ENCODE measurements at regions not wholly inside any gene's neighbourhood (a gene's known extent, or its start where the extent isn't known, plus 50 kb on each side); places are given as distances from the start of the nearest gene placed in this dataset.
A peak's percentile ranks its signal among the peaks of the same experiment; 100 is the strongest.

DNA sequence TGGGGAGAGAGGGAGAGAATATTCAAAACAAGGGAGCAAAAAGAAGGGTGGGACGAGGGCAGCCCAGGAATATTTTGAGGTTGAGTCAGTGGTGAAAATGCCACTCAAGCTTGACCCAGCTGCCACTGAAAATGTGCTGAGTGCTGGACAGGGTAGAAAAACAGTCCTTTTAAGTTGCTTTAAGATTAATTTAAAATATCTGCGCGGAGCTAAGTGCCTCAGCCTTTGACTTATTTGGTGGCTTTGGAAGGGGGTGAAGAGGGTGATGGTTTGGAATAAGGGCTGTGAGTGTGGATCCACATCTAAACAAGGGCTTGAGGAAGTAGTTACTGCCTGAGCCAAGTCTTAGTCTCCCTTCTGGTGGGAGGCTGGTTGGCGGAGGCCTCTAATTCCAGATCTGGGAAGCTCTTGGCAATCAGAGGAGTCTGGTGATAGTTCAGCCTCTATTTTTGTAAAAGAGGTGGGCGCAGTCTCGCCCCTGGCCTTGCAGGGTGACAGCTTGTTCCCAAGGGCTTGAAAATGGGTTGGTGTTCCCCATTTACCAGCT lies 280.8 kb upstream of the ROPN1 start:
- no peak for DNase-seq (ENCODE audit: low read depth)
- TF ChIP-seq, protein P1, sequence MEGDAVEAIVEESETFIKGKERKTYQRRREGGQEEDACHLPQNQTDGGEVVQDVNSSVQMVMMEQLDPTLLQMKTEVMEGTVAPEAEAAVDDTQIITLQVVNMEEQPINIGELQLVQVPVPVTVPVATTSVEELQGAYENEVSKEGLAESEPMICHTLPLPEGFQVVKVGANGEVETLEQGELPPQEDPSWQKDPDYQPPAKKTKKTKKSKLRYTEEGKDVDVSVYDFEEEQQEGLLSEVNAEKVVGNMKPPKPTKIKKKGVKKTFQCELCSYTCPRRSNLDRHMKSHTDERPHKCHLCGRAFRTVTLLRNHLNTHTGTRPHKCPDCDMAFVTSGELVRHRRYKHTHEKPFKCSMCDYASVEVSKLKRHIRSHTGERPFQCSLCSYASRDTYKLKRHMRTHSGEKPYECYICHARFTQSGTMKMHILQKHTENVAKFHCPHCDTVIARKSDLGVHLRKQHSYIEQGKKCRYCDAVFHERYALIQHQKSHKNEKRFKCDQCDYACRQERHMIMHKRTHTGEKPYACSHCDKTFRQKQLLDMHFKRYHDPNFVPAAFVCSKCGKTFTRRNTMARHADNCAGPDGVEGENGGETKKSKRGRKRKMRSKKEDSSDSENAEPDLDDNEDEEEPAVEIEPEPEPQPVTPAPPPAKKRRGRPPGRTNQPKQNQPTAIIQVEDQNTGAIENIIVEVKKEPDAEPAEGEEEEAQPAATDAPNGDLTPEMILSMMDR (conservative IDR thresholded peaks at IDR 0.05; ENCODE audit: low read length): no peak

DNA sequence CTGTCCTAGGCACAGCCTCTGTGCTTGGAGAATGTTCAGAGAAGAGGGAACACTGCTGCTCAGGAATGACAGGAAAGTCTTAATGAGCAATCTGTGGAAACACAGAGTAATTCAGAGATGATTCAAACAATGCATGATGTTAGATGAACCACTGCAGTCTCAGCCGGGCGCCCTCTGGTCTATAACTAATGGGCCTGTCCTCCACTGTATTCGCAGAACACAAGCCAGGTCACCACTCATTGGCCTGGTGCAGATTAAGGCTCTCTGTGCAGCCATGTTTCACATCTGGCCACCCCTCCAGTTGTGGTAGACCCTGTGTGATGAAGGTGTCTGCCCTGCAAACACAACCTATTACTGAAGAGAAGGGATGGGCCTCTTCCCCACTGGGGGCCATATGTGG lies 281.7 kb upstream of the ROPN1 start:
- TF ChIP-seq, protein P1 (conservative IDR thresholded peaks at IDR 0.05; ENCODE audit: low read length): no peak
- H3K4me3 ChIP-seq (ENCODE audit: low read length): no peak overlapping the region
- DNase-seq (ENCODE audit: low read depth): no peak

More for the DNA sequence above, 280.8 kb upstream of the ROPN1 start:
- H3K4me3 ChIP-seq (ENCODE audit: low read length): no peak overlapping the region

GRCh38 chr3:124274051-124274450 lies 282.1 kb upstream of the ROPN1 start:
- no peak overlapping the region for H3K4me3 ChIP-seq (ENCODE audit: low read length)
- TF ChIP-seq, protein P1 (conservative IDR thresholded peaks at IDR 0.05; ENCODE audit: low read length): no peak
- no peak for DNase-seq (ENCODE audit: low read depth)

- no peak for DNase-seq (ENCODE audit: low read depth)
- H3K4me3 ChIP-seq (ENCODE audit: low read length): no peak overlapping the region
- TF ChIP-seq, protein P1 (conservative IDR thresholded peaks at IDR 0.05; ENCODE audit: low read length): no peak
Observed at GRCh38 chr3:124275412-124275811, 283.5 kb upstream of the ROPN1 start.

GRCh38 chr3:124276133-124276532 lies 284.2 kb upstream of the ROPN1 start:
- TF ChIP-seq, protein P1 (conservative IDR thresholded peaks at IDR 0.05; ENCODE audit: low read length): no peak
- DNase-seq (ENCODE audit: low read depth): no peak
- H3K4me3 ChIP-seq (ENCODE audit: low read length): no peak overlapping the region

GRCh38 chr3:124276539-124277143 lies 284.7 kb upstream of the ROPN1 start:
- TF ChIP-seq, protein P1 (conservative IDR thresholded peaks at IDR 0.05; ENCODE audit: low read length): no peak
- H3K4me3 ChIP-seq (ENCODE audit: low read length): no peak overlapping the region
- no peak for DNase-seq (ENCODE audit: low read depth)

GRCh38 chr3:124277144-124277890 lies 285.4 kb upstream of the ROPN1 start:
- peak; percentile 45 for DNase-seq (ENCODE audit: low read depth)
- no peak overlapping the region for H3K4me3 ChIP-seq (ENCODE audit: low read length)
- TF ChIP-seq, protein P1 (conservative IDR thresholded peaks at IDR 0.05; ENCODE audit: low read length): no peak; the same call in 1 of the 2 replicates
